RCC 7860 (cell line): ENCODE measurements at regions not wholly inside any gene's neighbourhood (a gene's known extent, or its start where the extent isn't known, plus 50 kb on each side); places are given as distances from the start of the nearest gene placed in this dataset.
"Not testable (repeated sequence)": the region's sequence is repeated elsewhere in the genome, so short reads cannot be mapped to it uniquely, and the experiment has no call there.

ENCODE experiments used
- DNase-seq: peaks from one replicate; pipeline ENCODE4 v3.0.0-alpha.2; 2015; ENCODE audit warnings: low spot score
- FAIRE-seq: peaks from 2 replicates; lab custom pipeline; 2012; peaks lifted over from hg19 to GRCh38; lab: Jason Lieb, UNC

GRCh38 chr2:22153931-22154613, 1030.3 kb downstream of the TDRD15 start:
- no peak for DNase-seq
- FAIRE-seq = no peak

GRCh38 chr2:22156661-22157060, 1032.9 kb downstream of the TDRD15 start:
- not testable (repeated sequence) for DNase-seq, FAIRE-seq

GRCh38 chr2:22167256-22167655, 1043.5 kb downstream of the TDRD15 start:
- no peak for DNase-seq
- FAIRE-seq = no peak

- no peak for FAIRE-seq
These were observed 1051.2 kb downstream of the TDRD15 start for GRCh38 chr2:22175003-22175402.

GRCh38 chr2:22185251-22185650, 1061.5 kb downstream of the TDRD15 start:
- no peak for DNase-seq

More at GRCh38 chr2:22175003-22175402, 1051.2 kb downstream of the TDRD15 start:
- no peak for DNase-seq

GRCh38 chr2:22186261-22186828, 1062.6 kb downstream of the TDRD15 start:
- not testable (repeated sequence) for DNase-seq, FAIRE-seq

More at GRCh38 chr2:22185251-22185650, 1061.5 kb downstream of the TDRD15 start:
- no peak for FAIRE-seq

- FAIRE-seq = no peak
- DNase-seq = no peak
These were observed 1066.2 kb downstream of the TDRD15 start for GRCh38 chr2:22189893-22190480.

- DNase-seq = no peak
- no peak for FAIRE-seq
These were observed 1070.5 kb downstream of the TDRD15 start for GRCh38 chr2:22194218-22194617.

- no peak for FAIRE-seq
- no peak for DNase-seq
These were observed 1073.0 kb downstream of the TDRD15 start for GRCh38 chr2:22196806-22197205.

GRCh38 chr2:22198381-22199283, 1074.9 kb downstream of the TDRD15 start:
- FAIRE-seq (no peak), DNase-seq (no peak)

- DNase-seq (no peak), FAIRE-seq (no peak)
These were observed 1076.2 kb downstream of the TDRD15 start for GRCh38 chr2:22199994-22200393.

GRCh38 chr2:22209545-22209944, 1085.8 kb downstream of the TDRD15 start:
- FAIRE-seq (no peak), DNase-seq (no peak)

- FAIRE-seq (no peak), DNase-seq (no peak)
These were observed 1089.5 kb downstream of the TDRD15 start for GRCh38 chr2:22213237-22213636.

GRCh38 chr2:22215517-22215916, 1091.7 kb downstream of the TDRD15 start:
- FAIRE-seq (no peak), DNase-seq (no peak)

- FAIRE-seq (no peak), DNase-seq (no peak)
These were observed 1094.1 kb downstream of the TDRD15 start for GRCh38 chr2:22217881-22218280.

GRCh38 chr2:22221006-22221405, 1097.2 kb downstream of the TDRD15 start:
- no peak for DNase-seq
- FAIRE-seq = no peak

- DNase-seq = no peak
- FAIRE-seq = no peak
These were observed 1115.2 kb downstream of the TDRD15 start for GRCh38 chr2:22238967-22239366.

GRCh38 chr2:22247466-22247865, 1123.7 kb downstream of the TDRD15 start:
- no peak for FAIRE-seq

GRCh38 chr2:22248851-22249250, 1125.1 kb downstream of the TDRD15 start:
- no peak for FAIRE-seq

More at GRCh38 chr2:22247466-22247865, 1123.7 kb downstream of the TDRD15 start:
- no peak for DNase-seq

GRCh38 chr2:22253171-22253570, 1129.4 kb downstream of the TDRD15 start:
- no peak for FAIRE-seq

More at GRCh38 chr2:22248851-22249250, 1125.1 kb downstream of the TDRD15 start:
- DNase-seq = no peak

GRCh38 chr2:22261165-22261564, 1123.8 kb upstream of the KLHL29 start:
- DNase-seq (no peak), FAIRE-seq (no peak)

More at GRCh38 chr2:22253171-22253570, 1129.4 kb downstream of the TDRD15 start:
- DNase-seq = no peak
